Trophoblast cell (in vitro differentiated cells and primary cell): ENCODE measurements at regions not wholly inside any gene's neighbourhood (a gene's known extent, or its start where the extent isn't known, plus 50 kb on each side); places are given as distances from the start of the nearest gene placed in this dataset.

Source experiments
- DNase-seq, 2 donors: peaks; one replicate each; pipeline ENCODE4 v3.0.0-alpha.2; 2016
- H2AFZ ChIP-seq: 2 replicates; pipeline ENCODE4 v1.6.1; 2013; ENCODE audit warnings: low read length, moderate library complexity, mild to moderate bottlenecking; ENCODE audit not compliant: insufficient read depth, poor library complexity
- H2AK5ac ChIP-seq: 2 replicates; pipeline ENCODE4 v1.6.1; 2013; ENCODE audit warnings: mild to moderate bottlenecking, low read length
- H2BK120ac ChIP-seq: 2 replicates; pipeline ENCODE4 v1.6.1; 2013; ENCODE audit warnings: low read length, mild to moderate bottlenecking, moderate library complexity; ENCODE audit not compliant: insufficient read depth, poor library complexity
- H2BK12ac ChIP-seq: 2 replicates; pipeline ENCODE4 v1.6.1; 2013; ENCODE audit warnings: mild to moderate bottlenecking, low read length, moderate library complexity
- H2BK5ac ChIP-seq: 2 replicates; pipeline ENCODE4 v1.6.1; 2013; ENCODE audit warnings: low read length, low read depth, moderate library complexity, mild to moderate bottlenecking; ENCODE audit not compliant: poor library complexity
- H3K14ac ChIP-seq: 2 replicates; pipeline ENCODE4 v1.6.1; 2013; ENCODE audit warnings: mild to moderate bottlenecking, low read length
- H3K18ac ChIP-seq: 2 replicates; pipeline ENCODE4 v1.6.1; 2013; ENCODE audit warnings: mild to moderate bottlenecking, low read length
- H3K23ac ChIP-seq: 2 replicates; pipeline ENCODE4 v1.6.1; 2013; ENCODE audit warnings: low read length
- H3K27ac ChIP-seq: 2 replicates; pipeline ENCODE4 v1.5.1; 2013; ENCODE audit warnings: low read depth, mild to moderate bottlenecking, inconsistent platforms, low read length, moderate library complexity
- H3K27me3 ChIP-seq: 2 replicates; pipeline ENCODE4 v1.6.1; 2013; ENCODE audit warnings: inconsistent platforms, mild to moderate bottlenecking, low read length, moderate library complexity; ENCODE audit not compliant: insufficient read depth
- H3K36me3 ChIP-seq, 2 experiments: 1 replicate in 1 of 2; 2 replicates in 1 of 2; pipeline ENCODE4 v1.6.1; 2013; ENCODE audit warnings: low read length in 2 of 2, mild to moderate bottlenecking in 2 of 2, moderate library complexity in 1 of 2; ENCODE audit not compliant: insufficient read depth in 2 of 2, control insufficient read depth in 1 of 2
- H3K4ac ChIP-seq: 2 replicates; pipeline ENCODE4 v1.6.1; 2013; ENCODE audit warnings: low read depth, mild to moderate bottlenecking, low read length, moderate library complexity
- H3K4me1 ChIP-seq, 2 experiments: 1 replicate in 1 of 2; 2 replicates in 1 of 2; pipeline ENCODE4 v1.6.1; 2013; ENCODE audit warnings: low read length in 2 of 2, mild to moderate bottlenecking in 2 of 2, moderate library complexity in 1 of 2; ENCODE audit not compliant: insufficient read depth in 2 of 2, control insufficient read depth in 1 of 2
- H3K4me2 ChIP-seq: 2 replicates; pipeline ENCODE4 v1.6.1; 2013; ENCODE audit warnings: inconsistent platforms, mild to moderate bottlenecking, low read length, moderate library complexity
- H3K4me3 ChIP-seq: 2 replicates; pipeline ENCODE4 v1.5.1; 2013; ENCODE audit warnings: mild to moderate bottlenecking, low read depth, low read length, inconsistent platforms
- H3K79me1 ChIP-seq: one replicate; pipeline ENCODE4 v1.6.1; 2013; ENCODE audit warnings: low read length
- H3K79me2 ChIP-seq: 2 replicates; pipeline ENCODE4 v1.6.1; 2013; ENCODE audit warnings: low read length, mild to moderate bottlenecking; ENCODE audit not compliant: control insufficient read depth, insufficient read depth, poor library complexity
- H3K9ac ChIP-seq: 2 replicates; pipeline ENCODE4 v1.6.1; 2013; ENCODE audit warnings: mild to moderate bottlenecking, low read length
- H3K9me3 ChIP-seq: 2 replicates; pipeline ENCODE4 v1.6.1; 2013; ENCODE audit warnings: low read depth, mild to moderate bottlenecking, control low read depth, inconsistent platforms, low read length; ENCODE audit not compliant: insufficient read depth
- H4K12ac ChIP-seq: 2 replicates; pipeline ENCODE4 v1.6.1; 2013; ENCODE audit warnings: low read depth, mild to moderate bottlenecking, low read length, moderate library complexity
- H4K8ac ChIP-seq: 2 replicates; pipeline ENCODE4 v1.6.1; 2013; ENCODE audit warnings: low read depth, mild to moderate bottlenecking, low read length, moderate library complexity
- H4K91ac ChIP-seq: one replicate; pipeline ENCODE4 v1.6.1; 2013; ENCODE audit warnings: low read depth, mild to moderate bottlenecking, low read length, moderate library complexity
- WGBS: extraction: QIAGEN DNeasy Blood & Tissue Kit; methylation state at CpG from one replicate; pipeline ENCODE4 v1.1.7; 2013; ENCODE audit warnings: missing lambda C conversion rate; ENCODE audit not compliant: insufficient read length, insufficient coverage; ENCODE audit errors: extremely low coverage; 5-methylcytosine and 5-hydroxymethylcytosine counted together

DNA sequence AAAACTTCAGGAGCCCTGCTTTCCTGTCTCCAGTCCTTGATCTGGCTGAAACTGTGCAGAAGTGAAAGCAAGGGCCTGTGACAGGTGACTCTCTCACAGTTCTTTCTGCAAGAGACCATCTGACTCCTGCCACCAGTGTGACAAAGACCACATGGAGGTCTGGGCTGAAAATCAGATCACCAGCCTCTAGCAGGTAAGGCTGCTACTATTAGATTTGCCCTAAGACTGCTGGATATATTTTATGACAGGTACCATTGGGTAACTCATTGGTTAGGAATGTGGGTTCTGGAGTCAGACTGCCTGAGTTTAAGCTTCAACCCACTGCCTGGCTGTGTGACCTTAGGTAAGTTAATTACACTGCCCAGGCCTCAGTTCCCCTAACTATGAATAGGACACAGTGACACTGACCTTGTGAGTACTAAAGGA is 163.3 kb upstream of the SLC7A11 start:
- no peak overlapping the region for H2BK12ac ChIP-seq
- no peak overlapping the region for H4K8ac ChIP-seq
- H3K4me2 ChIP-seq: no peak overlapping the region
- H3K23ac ChIP-seq: no peak overlapping the region
- no peaks in the 10 kb centered on the region for H3K79me2 ChIP-seq
- H3K9me3 ChIP-seq: no peaks in the 10 kb centered on the region
- no peak overlapping the region for H3K14ac ChIP-seq
- H3K79me1 ChIP-seq: no peaks in the 10 kb centered on the region
- no peak overlapping the region for H2BK120ac ChIP-seq
- no peak overlapping the region for H4K12ac ChIP-seq
- peaks cover 0 to 3% of the 10 kb centered on the region in 2 experiments for H3K4me1 ChIP-seq
- H2AFZ ChIP-seq: no peak overlapping the region
- no peak overlapping the region for H3K27ac ChIP-seq
- no peak overlapping the region for H2AK5ac ChIP-seq
- no peak overlapping the region for H3K9ac ChIP-seq
- no peak overlapping the region for H3K4me3 ChIP-seq
- H3K18ac ChIP-seq: no peak overlapping the region
- H3K36me3 ChIP-seq: no peaks in the 10 kb centered on the region
- H4K91ac ChIP-seq: no peak overlapping the region
- H3K4ac ChIP-seq: no peak overlapping the region
- H2BK5ac ChIP-seq: no peak overlapping the region
- no peak for DNase-seq
- H3K27me3 ChIP-seq: no peaks in the 10 kb centered on the region

DNA sequence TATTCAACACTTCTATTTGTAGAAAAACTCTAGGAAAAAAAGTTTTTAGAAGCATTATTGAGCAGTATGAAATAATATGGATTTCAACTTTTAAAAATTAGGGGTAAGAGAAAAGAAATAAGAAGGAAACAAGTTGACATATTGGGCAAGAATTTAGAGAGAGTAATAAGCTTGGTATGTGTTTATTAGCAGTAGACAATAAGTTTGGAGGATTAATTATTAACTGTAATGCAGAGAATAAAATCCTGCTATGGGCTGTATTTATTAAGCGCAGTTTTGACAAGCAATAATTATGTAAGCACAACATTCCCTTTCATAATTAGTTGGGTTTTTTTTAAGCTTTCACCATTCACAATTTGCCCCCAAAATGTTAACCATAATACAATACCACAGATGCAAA is 162.7 kb upstream of the SLC7A11 start:
- no peak overlapping the region for H4K8ac ChIP-seq
- no CpG with 5 or more reads among the region's 1 CpG for WGBS
- H2AK5ac ChIP-seq: no peak overlapping the region
- no peak overlapping the region for H3K9ac ChIP-seq
- H2BK12ac ChIP-seq: no peak overlapping the region
- no peak overlapping the region for H4K91ac ChIP-seq
- no peak overlapping the region for H3K18ac ChIP-seq
- no peak overlapping the region for H2BK5ac ChIP-seq
- DNase-seq: no peak
- H3K79me2 ChIP-seq: no peaks in the 10 kb centered on the region
- no peak overlapping the region for H3K27ac ChIP-seq
- no peaks in the 10 kb centered on the region for H3K9me3 ChIP-seq
- H3K79me1 ChIP-seq: no peaks in the 10 kb centered on the region
- H4K12ac ChIP-seq: no peak overlapping the region
- no peak overlapping the region for H2AFZ ChIP-seq
- H3K23ac ChIP-seq: no peak overlapping the region
- H3K4me3 ChIP-seq: no peak overlapping the region
- no peak overlapping the region for H3K14ac ChIP-seq
- peaks cover 0 to 3% of the 10 kb centered on the region in 2 experiments for H3K4me1 ChIP-seq
- H3K4ac ChIP-seq: no peak overlapping the region
- no peak overlapping the region for H3K4me2 ChIP-seq
- no peak overlapping the region for H2BK120ac ChIP-seq
- H3K36me3 ChIP-seq: no peaks in the 10 kb centered on the region
- no peaks in the 10 kb centered on the region for H3K27me3 ChIP-seq

DNA sequence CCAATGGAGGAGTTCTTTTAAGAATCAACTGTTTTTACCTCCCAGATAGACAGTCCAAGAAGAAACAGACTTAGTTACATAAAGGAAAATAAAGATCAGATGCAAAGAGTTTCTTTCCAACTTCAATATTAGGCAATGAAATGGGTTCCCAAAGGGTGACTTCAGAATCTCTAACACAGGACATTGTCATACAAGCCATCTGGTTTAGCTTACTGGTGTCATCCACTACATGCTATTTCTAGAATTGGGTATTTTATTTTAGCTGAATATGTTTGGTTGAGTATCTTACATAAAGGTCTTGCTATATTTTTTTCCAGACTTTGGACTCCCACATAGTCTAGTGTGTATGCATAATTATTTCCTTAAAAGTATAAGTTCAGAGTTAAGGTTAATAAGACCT is 162.1 kb upstream of the SLC7A11 start:
- Histone ChIP-seq H3K4me2 (no peak overlapping the region), H2BK5ac (no peak overlapping the region)

DNA sequence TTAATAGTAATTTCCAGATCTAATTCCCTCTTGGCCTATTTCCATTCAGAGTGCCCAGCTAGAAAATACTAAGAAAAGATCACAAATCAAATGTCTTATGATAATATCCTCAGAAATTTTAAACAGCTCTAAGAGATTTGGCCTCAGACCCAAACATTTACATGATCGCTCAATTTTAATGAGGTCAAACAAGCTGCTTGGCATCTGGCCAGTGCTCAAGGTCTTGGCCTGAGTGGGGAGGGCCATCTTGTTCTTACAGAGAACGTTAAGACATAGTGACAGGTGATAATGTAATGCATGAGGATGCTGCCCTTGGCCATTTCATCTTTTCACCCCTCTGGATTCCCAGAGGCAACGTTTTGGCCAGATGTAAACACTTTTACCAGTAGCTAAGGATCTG is 159.2 kb upstream of the SLC7A11 start:
- Histone ChIP-seq H3K79me1 (no peaks in the 10 kb centered on the region), H3K4me2 (no peak overlapping the region), H2AK5ac (no peak overlapping the region), H3K27me3 (no peaks in the 10 kb centered on the region), H2BK120ac (no peak overlapping the region), H3K36me3 (no peaks in the 10 kb centered on the region), H4K91ac (no peak overlapping the region), H3K23ac (no peak overlapping the region), H2BK5ac (no peak overlapping the region), H2AFZ (no peak overlapping the region), H3K4me3 (no peak overlapping the region), H3K27ac (no peak overlapping the region), H3K14ac (no peak overlapping the region), H3K9me3 (no peaks in the 10 kb centered on the region), H3K79me2 (no peaks in the 10 kb centered on the region), H4K8ac (no peak overlapping the region), H3K18ac (no peak overlapping the region), H3K4me1 (peaks cover 0 to 3% of the 10 kb centered on the region in 2 experiments), H4K12ac (no peak overlapping the region), H2BK12ac (no peak overlapping the region), H3K4ac (no peak overlapping the region), H3K9ac (no peak overlapping the region)
- WGBS: no CpG with 5 or more reads among the region's 3 CpGs
- DNase-seq: no peak

More for the DNA sequence above, 162.1 kb upstream of the SLC7A11 start:
- Histone ChIP-seq H3K18ac (no peak overlapping the region), H4K91ac (no peak overlapping the region), H3K27me3 (no peaks in the 10 kb centered on the region), H3K9ac (no peak overlapping the region), H4K12ac (no peak overlapping the region), H3K9me3 (no peaks in the 10 kb centered on the region), H3K79me2 (no peaks in the 10 kb centered on the region), H3K14ac (no peak overlapping the region), H3K23ac (no peak overlapping the region), H2BK12ac (no peak overlapping the region), H4K8ac (no peak overlapping the region), H3K79me1 (no peaks in the 10 kb centered on the region), H2BK120ac (no peak overlapping the region), H3K4me1 (peaks cover 0 to 3% of the 10 kb centered on the region in 2 experiments), H3K4me3 (no peak overlapping the region), H2AFZ (no peak overlapping the region), H2AK5ac (no peak overlapping the region), H3K36me3 (no peaks in the 10 kb centered on the region), H3K4ac (no peak overlapping the region), H3K27ac (no peak overlapping the region)
- DNase-seq: no peak
